ENCODE measurements at regions not wholly inside any gene's neighbourhood (a gene's known extent, or its start where the extent isn't known, plus 50 kb on each side); places are given as distances from the start of the nearest gene placed in this dataset.

DNA sequence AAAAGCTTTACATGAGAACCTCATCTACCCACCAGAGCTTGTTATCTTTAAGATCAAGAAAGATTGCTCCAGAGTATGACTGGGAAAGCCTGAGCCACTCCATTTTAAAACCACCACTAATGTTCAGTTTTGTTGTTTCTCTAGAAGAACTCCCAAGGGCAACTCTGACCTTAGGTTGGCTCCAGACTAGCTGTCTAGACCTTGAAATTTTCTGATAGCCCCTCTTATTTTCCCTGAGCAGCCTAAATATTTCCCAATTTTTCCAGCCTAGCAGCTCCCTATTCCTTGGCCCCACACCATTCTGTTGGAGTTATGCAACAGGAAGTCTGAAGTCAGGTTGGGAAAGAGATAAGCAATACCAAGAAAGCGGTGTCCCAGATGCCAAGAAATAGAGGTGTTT, 84.6 kb upstream of the TCF21 start:
- POLR2A ChIA-PET, result no interaction called here
- H3K4me3 ChIP-seq (replicated peaks in 1 of 3; ENCODE audit: insufficient read depth in 1 of 3, low read depth in 1 of 3, low read length in 3 of 3), result no peak overlapping the region
- dilution Hi-C loops (cut with MboI; ENCODE audit: extremely low pct_ligation_motif_present, low sequenced_read_pairs), result no loop called here
- H3K27me3 ChIP-seq (ENCODE audit: control insufficient read depth in 2 of 2, insufficient read depth in 2 of 2, low read length in 2 of 2), result no peaks in the 10 kb centered on the region
- no peak overlapping the region for H3K4me2 ChIP-seq (ENCODE audit: insufficient read depth, low read length)
- no peak overlapping the region for H3K9ac ChIP-seq (replicated peaks; ENCODE audit: extremely low read depth, insufficient read depth, low read length)
- no peaks in the 10 kb centered on the region for H3K9me3 ChIP-seq (replicated peaks; ENCODE audit: control insufficient read depth, insufficient read depth, low read length)
- CTCF ChIA-PET, result no interaction called here
- no peaks in the 10 kb centered on the region for H3K4me1 ChIP-seq (ENCODE audit: control insufficient read depth, extremely low read depth, insufficient read depth, low read length)
- H4K20me1 ChIP-seq (replicated peaks; ENCODE audit: control insufficient read depth, extremely low read depth, insufficient read depth, low read length), result no peaks in the 10 kb centered on the region
- BruUV-seq (replicated peaks), result no TSS peak
- H3K79me2 ChIP-seq (ENCODE audit: control insufficient read depth, insufficient read depth, low read length), result no peaks in the 10 kb centered on the region
- H3K36me3 ChIP-seq (ENCODE audit: control insufficient read depth in 2 of 2, extremely low read depth in 1 of 2, insufficient read depth in 2 of 2, low read length in 2 of 2), result no peaks in the 10 kb centered on the region
- intact Hi-C loops (cut with micrococcal nuclease), result no loop called here
- no peak for FAIRE-seq
- DNase-seq (ENCODE audit: low read depth, low spot score), result peak; percentile 8
- TF ChIP-seq GATA2 (IDR thresholded peaks at IDR 0.05; ENCODE audit: insufficient read depth, insufficient read length, low read depth, low read length) (peak; percentile 41), POLR2A (IDR thresholded peaks at IDR 0.05; ENCODE audit: low read depth, low read length) (no peak)
- H3K9me1 ChIP-seq (replicated peaks; ENCODE audit: control insufficient read depth, extremely low read depth, insufficient read depth, low read length), result no peaks in the 10 kb centered on the region
- no peak overlapping the region for H2AFZ ChIP-seq (ENCODE audit: low read depth, low read length)
- no peak overlapping the region for H3K27ac ChIP-seq (ENCODE audit: insufficient read depth, low read depth, low read length)

DNA sequence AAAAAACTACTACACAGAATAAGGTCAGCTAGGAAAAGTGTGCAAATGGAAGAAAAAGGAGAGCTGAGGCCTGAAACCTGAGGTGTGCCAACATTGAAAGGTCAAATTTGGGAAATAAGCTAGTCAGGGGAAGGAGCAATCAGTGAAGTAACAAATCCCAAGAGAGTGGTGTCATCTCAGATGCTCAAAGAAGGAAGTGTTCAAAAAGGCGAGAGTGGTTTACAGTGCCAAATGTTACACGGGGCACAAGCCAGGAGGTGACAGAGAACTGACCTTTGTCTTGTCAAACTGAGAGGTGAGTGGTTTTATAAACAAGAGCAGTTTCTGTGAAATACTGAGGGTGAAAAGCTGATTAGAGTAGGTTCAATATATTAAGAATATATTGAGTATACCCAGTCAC, 83.0 kb upstream of the TCF21 start:
- Histone ChIP-seq H2AFZ (ENCODE audit: low read depth, low read length) (no peak overlapping the region), H3K9ac (replicated peaks; ENCODE audit: extremely low read depth, insufficient read depth, low read length) (no peak overlapping the region), H3K4me1 (ENCODE audit: control insufficient read depth, extremely low read depth, insufficient read depth, low read length) (no peaks in the 10 kb centered on the region), H3K27me3 (ENCODE audit: control insufficient read depth in 2 of 2, insufficient read depth in 2 of 2, low read length in 2 of 2) (no peaks in the 10 kb centered on the region), H3K27ac (ENCODE audit: insufficient read depth, low read depth, low read length) (no peak overlapping the region), H4K20me1 (replicated peaks; ENCODE audit: control insufficient read depth, extremely low read depth, insufficient read depth, low read length) (no peaks in the 10 kb centered on the region), H3K9me1 (replicated peaks; ENCODE audit: control insufficient read depth, extremely low read depth, insufficient read depth, low read length) (no peaks in the 10 kb centered on the region), H3K9me3 (replicated peaks; ENCODE audit: control insufficient read depth, insufficient read depth, low read length) (no peaks in the 10 kb centered on the region), H3K79me2 (ENCODE audit: control insufficient read depth, insufficient read depth, low read length) (no peaks in the 10 kb centered on the region), H3K36me3 (ENCODE audit: control insufficient read depth in 2 of 2, extremely low read depth in 1 of 2, insufficient read depth in 2 of 2, low read length in 2 of 2) (no peaks in the 10 kb centered on the region), H3K4me3 (replicated peaks in 1 of 3; ENCODE audit: insufficient read depth in 1 of 3, low read depth in 1 of 3, low read length in 3 of 3) (no peak overlapping the region), H3K4me2 (ENCODE audit: insufficient read depth, low read length) (no peak overlapping the region)
- intact Hi-C loops (cut with micrococcal nuclease) (no loop called here), dilution Hi-C loops (cut with MboI; ENCODE audit: extremely low pct_ligation_motif_present, low sequenced_read_pairs) (no loop called here)
- no TSS peak for BruUV-seq (replicated peaks)
- FAIRE-seq (no peak), DNase-seq (ENCODE audit: low read depth, low spot score) (no peak)
- ChIA-PET CTCF (interaction anchor here (1.0 kb wide), 1 partner anchor 13 kb away, joined by 3 read pairs; no protein-coding TSS in a partner anchor), POLR2A (no interaction called here)
- TF ChIP-seq JUN (IDR thresholded peaks at IDR 0.05; ENCODE audit: borderline replicate concordance, insufficient read depth, insufficient read length, low read depth), result no peak
- TF ChIP-seq, protein P1, sequence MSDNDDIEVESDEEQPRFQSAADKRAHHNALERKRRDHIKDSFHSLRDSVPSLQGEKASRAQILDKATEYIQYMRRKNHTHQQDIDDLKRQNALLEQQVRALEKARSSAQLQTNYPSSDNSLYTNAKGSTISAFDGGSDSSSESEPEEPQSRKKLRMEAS (IDR thresholded peaks at IDR 0.05; ENCODE audit: insufficient read depth, insufficient read length), result no peak
- no peak for TF ChIP-seq POLR2AphosphoS5 (IDR thresholded peaks at IDR 0.05; ENCODE audit: insufficient read depth, low read depth, low read length)
- no peak for TF ChIP-seq GATA2 (IDR thresholded peaks at IDR 0.05; ENCODE audit: insufficient read depth, insufficient read length, low read depth, low read length)
- no peak for TF ChIP-seq FOS (IDR thresholded peaks at IDR 0.05; ENCODE audit: borderline replicate concordance, insufficient read depth, low read length)
- no peak for TF ChIP-seq EZH2 (IDR thresholded peaks at IDR 0.05; ENCODE audit: borderline replicate concordance, low read depth, low read length, severe bottlenecking)
- TF ChIP-seq MYC (IDR thresholded peaks at IDR 0.05; ENCODE audit: low read depth, low read length), result no peak
- TF ChIP-seq POLR2A (IDR thresholded peaks at IDR 0.05; ENCODE audit: low read depth, low read length), result no peak
- TF ChIP-seq, protein P2, sequence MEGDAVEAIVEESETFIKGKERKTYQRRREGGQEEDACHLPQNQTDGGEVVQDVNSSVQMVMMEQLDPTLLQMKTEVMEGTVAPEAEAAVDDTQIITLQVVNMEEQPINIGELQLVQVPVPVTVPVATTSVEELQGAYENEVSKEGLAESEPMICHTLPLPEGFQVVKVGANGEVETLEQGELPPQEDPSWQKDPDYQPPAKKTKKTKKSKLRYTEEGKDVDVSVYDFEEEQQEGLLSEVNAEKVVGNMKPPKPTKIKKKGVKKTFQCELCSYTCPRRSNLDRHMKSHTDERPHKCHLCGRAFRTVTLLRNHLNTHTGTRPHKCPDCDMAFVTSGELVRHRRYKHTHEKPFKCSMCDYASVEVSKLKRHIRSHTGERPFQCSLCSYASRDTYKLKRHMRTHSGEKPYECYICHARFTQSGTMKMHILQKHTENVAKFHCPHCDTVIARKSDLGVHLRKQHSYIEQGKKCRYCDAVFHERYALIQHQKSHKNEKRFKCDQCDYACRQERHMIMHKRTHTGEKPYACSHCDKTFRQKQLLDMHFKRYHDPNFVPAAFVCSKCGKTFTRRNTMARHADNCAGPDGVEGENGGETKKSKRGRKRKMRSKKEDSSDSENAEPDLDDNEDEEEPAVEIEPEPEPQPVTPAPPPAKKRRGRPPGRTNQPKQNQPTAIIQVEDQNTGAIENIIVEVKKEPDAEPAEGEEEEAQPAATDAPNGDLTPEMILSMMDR (IDR thresholded peaks at IDR 0.05; ENCODE audit: extremely low read depth in 1 of 2, insufficient read depth in 1 of 2, low read depth in 1 of 2, low read length in 2 of 2), result no peak
